PC-3 (cell line): ENCODE measurements at regions not wholly inside any gene's neighbourhood (a gene's known extent, or its start where the extent isn't known, plus 50 kb on each side); places are given as distances from the start of the nearest gene placed in this dataset.

Experiments
- ATAC-seq: fragments of 200-7000 bp; cut with Tn5 transposase; 2 replicates; pipeline ENCODE4 v1.9.1; 2020; ENCODE audit warnings: mild to moderate bottlenecking, moderate library complexity
- BruUV-seq: library from RNA; stranded (reverse); fragments of 400-500 nt; replicated peaks from 2 replicates; lab custom pipeline; 2021; lab: Mats Ljungman, UMichigan
- CTCF ChIA-PET: fragments of 300-600 bp; sonication (Branson Sonifier 250); formaldehyde crosslinking; loops from one replicate; lab custom pipeline; 2022; ENCODE audit warnings: antibody characterized with exemption; lab: Charles Lee
- POLR2A ChIA-PET: fragments of 300-600 bp; sonication (Branson Sonifier 250); formaldehyde crosslinking; loops from one replicate; lab custom pipeline; 2022; ENCODE audit warnings: antibody characterized with exemption; ENCODE audit not compliant: unreplicated experiment; lab: Charles Lee
- DNase-seq: peaks from one replicate; pipeline ENCODE4 v3.0.0-alpha.2; 2015
- H2AFZ ChIP-seq: fragments of 300-600 bp; sonication (generic); 2 replicates; pipeline ENCODE4 v1.6.0; 2016; ENCODE audit warnings: antibody characterized with exemption, low read length
- H3F3A ChIP-seq: fragments of 300-600 bp; sonication (generic); one replicate; pipeline ENCODE4 v1.6.0; 2017; ENCODE audit warnings: antibody characterized with exemption, low read length, control low read depth, mild to moderate bottlenecking; ENCODE audit not compliant: unreplicated experiment
- H3K27ac ChIP-seq: fragments of 300-600 bp; sonication (generic); 2 replicates; pipeline ENCODE4 v1.5.1; 2016; ENCODE audit warnings: mild to moderate bottlenecking, low read length
- H3K27me3 ChIP-seq: fragments of 300-600 bp; sonication (generic); 2 replicates; pipeline ENCODE4 v1.6.1; 2016; ENCODE audit warnings: low read length, mixed read lengths
- H3K36me3 ChIP-seq: fragments of 300-600 bp; sonication (generic); 2 replicates; pipeline ENCODE4 v1.6.1; 2016; ENCODE audit warnings: low read depth, mixed run types, low read length, mixed read lengths
- H3K4me1 ChIP-seq: fragments of 300-600 bp; sonication (generic); 2 replicates; pipeline ENCODE4 v1.5.1; 2016; ENCODE audit warnings: low read length; ENCODE audit not compliant: insufficient read depth
- H3K4me2 ChIP-seq: fragments of 300-600 bp; sonication (generic); 2 replicates; pipeline ENCODE4 v1.6.0; 2016; ENCODE audit warnings: low read length
- H3K4me3 ChIP-seq: fragments of 300-600 bp; sonication (generic); 2 replicates; pipeline ENCODE4 v1.5.1; 2016; ENCODE audit warnings: mild to moderate bottlenecking, low read length, mixed read lengths
- H3K79me2 ChIP-seq: fragments of 300-600 bp; sonication (generic); 2 replicates; pipeline ENCODE4 v1.6.1; 2017; ENCODE audit warnings: low read length, mixed read lengths
- H3K9ac ChIP-seq: fragments of 300-600 bp; sonication (generic); 2 replicates; pipeline ENCODE4 v1.6.0; 2016; ENCODE audit warnings: mild to moderate bottlenecking, low read length
- H3K9me2 ChIP-seq: fragments of 300-600 bp; sonication (generic); replicated peaks from 2 replicates; pipeline ENCODE4 v1.6.1; 2016; ENCODE audit warnings: mixed run types, low read length, mixed read lengths
- H3K9me3 ChIP-seq: fragments of 300-600 bp; sonication (generic); 2 replicates; pipeline ENCODE4 v1.6.1; 2016; ENCODE audit warnings: low read length, mixed read lengths
- H4K20me1 ChIP-seq: fragments of 300-600 bp; sonication (generic); 2 replicates; pipeline ENCODE4 v1.6.1; 2016; ENCODE audit warnings: low read length, mixed read lengths
- CTCF ChIP-seq: fragments of 300-600 bp; sonication (generic); conservative IDR thresholded peaks from 2 replicates; pipeline ENCODE4 v1.5.1; 2017; ENCODE audit warnings: antibody characterized with exemption, low read depth, mild to moderate bottlenecking, low read length
- EZH2 ChIP-seq: fragments of 300-600 bp; sonication (generic); IDR thresholded peaks from one replicate; pipeline ENCODE4 v1.6.1; 2017; ENCODE audit warnings: antibody characterized with exemption, mild to moderate bottlenecking, low read length; ENCODE audit not compliant: unreplicated experiment
- EZH2phosphoT487 ChIP-seq: fragments of 300-600 bp; sonication (generic); IDR thresholded peaks from 2 replicates; pipeline ENCODE4 v1.6.1; 2018; ENCODE audit warnings: mild to moderate bottlenecking, antibody characterized with exemption, low read length, borderline replicate concordance
- intact Hi-C: fragments of 100-400 bp; cut with micrococcal nuclease; formaldehyde crosslinking; loops from 2 replicates; pipeline ENCODE4 v1.9.0; 2023

- no peak for DNase-seq
- ATAC-seq, result no peak
- Histone ChIP-seq H4K20me1 (no peaks in the 10 kb centered on the region), H3K27ac (no peak overlapping the region), H3K9me2 (no peaks in the 10 kb centered on the region), H3F3A (no peaks in the 10 kb centered on the region), H3K9me3 (no peaks in the 10 kb centered on the region), H3K79me2 (no peaks in the 10 kb centered on the region), H3K4me2 (no peak overlapping the region), H3K4me3 (no peak overlapping the region), H3K9ac (no peak overlapping the region), H2AFZ (no peak overlapping the region), H3K36me3 (no peaks in the 10 kb centered on the region), H3K27me3 (0 out of 2 replicates have a peak, but pooled peaks cover 4% of the 10 kb centered on the region), H3K4me1 (no peaks in the 10 kb centered on the region)
- intact Hi-C loops, result no loop called here
- BruUV-seq, result no TSS peak
- no peak for TF ChIP-seq EZH2phosphoT487
- no peak for TF ChIP-seq EZH2
- TF ChIP-seq CTCF, result no peak
- ChIA-PET POLR2A (no interaction called here), CTCF (no interaction called here)
Measured at GRCh38 chr16:63896383-63897109, 1225.3 kb downstream of the CDH11 start.

DNA sequence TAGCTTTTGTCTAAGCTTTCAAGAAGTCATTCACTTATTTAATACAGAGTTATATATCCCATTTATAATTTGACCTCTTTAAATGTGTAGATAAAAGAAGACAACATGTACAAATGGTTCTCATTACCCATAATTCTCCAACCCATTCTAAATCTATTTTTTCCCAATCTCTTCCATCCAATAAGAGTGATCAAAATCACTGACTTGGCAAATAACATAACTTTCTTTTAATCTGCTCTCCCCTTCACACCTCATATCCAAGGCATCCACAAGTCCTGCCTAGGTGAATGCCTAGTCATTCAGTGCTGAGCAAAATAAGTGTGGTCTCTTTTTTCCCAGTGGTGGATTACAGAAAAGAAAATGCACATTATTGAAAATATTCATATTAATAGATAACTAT lies 1231.1 kb downstream of the CDH11 start:
- TF ChIP-seq EZH2phosphoT487 (no peak), CTCF (no peak), EZH2 (no peak)
- ChIA-PET CTCF (no interaction called here), POLR2A (no interaction called here)
- no peak for DNase-seq
- no TSS peak for BruUV-seq
- Histone ChIP-seq H4K20me1 (no peaks in the 10 kb centered on the region), H3K27ac (no peak overlapping the region), H3K4me1 (no peaks in the 10 kb centered on the region), H3K4me2 (no peak overlapping the region), H2AFZ (no peak overlapping the region), H3K27me3 (no peaks in the 10 kb centered on the region), H3K9ac (no peak overlapping the region), H3K9me3 (no peaks in the 10 kb centered on the region), H3K79me2 (no peaks in the 10 kb centered on the region), H3K9me2 (no peaks in the 10 kb centered on the region), H3F3A (no peaks in the 10 kb centered on the region), H3K4me3 (no peak overlapping the region), H3K36me3 (no peaks in the 10 kb centered on the region)
- no peak for ATAC-seq
- intact Hi-C loops, result no loop called here

- no peaks in the 10 kb centered on the region for H3K27me3 ChIP-seq
- no peaks in the 10 kb centered on the region for H3F3A ChIP-seq
- ChIA-PET POLR2A (no interaction called here), CTCF (no interaction called here)
- intact Hi-C loops, result no loop called here
- H3K4me3 ChIP-seq, result no peak overlapping the region
- H4K20me1 ChIP-seq, result no peaks in the 10 kb centered on the region
- no peak overlapping the region for H3K27ac ChIP-seq
- no peaks in the 10 kb centered on the region for H3K9me3 ChIP-seq
- no peak for ATAC-seq
- H3K36me3 ChIP-seq, result no peaks in the 10 kb centered on the region
- no peaks in the 10 kb centered on the region for H3K9me2 ChIP-seq
- no peaks in the 10 kb centered on the region for H3K4me1 ChIP-seq
- H3K4me2 ChIP-seq, result no peak overlapping the region
- DNase-seq, result peak; percentile 33
- TF ChIP-seq EZH2phosphoT487 (no peak), EZH2 (no peak), CTCF (no peak)
- no peak overlapping the region for H2AFZ ChIP-seq
- H3K79me2 ChIP-seq, result no peaks in the 10 kb centered on the region
- H3K9ac ChIP-seq, result no peak overlapping the region
- no TSS peak for BruUV-seq
Measured at GRCh38 chr16:63890081-63890480, 1231.8 kb downstream of the CDH11 start.
